Cardiac muscle cell (in vitro differentiated cells and primary cell): ENCODE measurements at regions not wholly inside any gene's neighbourhood (a gene's known extent, or its start where the extent isn't known, plus 50 kb on each side); places are given as distances from the start of the nearest gene placed in this dataset.

Experiments used
- DNase-seq, 2 donors: peaks; one replicate each; pipeline versions ENCODE4 v3.0.0 to v3.0.0-alpha.2; 2010 to 2017; ENCODE audit warnings: low read depth in 1 of 2, low spot score in 1 of 2
- H3K27ac ChIP-seq: fragments of 200-600 bp; sonication (generic); 2 replicates; pipeline ENCODE4 v1.5.1; 2016
- H3K27me3 ChIP-seq: fragments of 200-600 bp; sonication (generic); 2 replicates; pipeline ENCODE4 v1.6.0; 2016; ENCODE audit warnings: control low read depth
- H3K36me3 ChIP-seq: fragments of 200-600 bp; sonication (generic); 2 replicates; pipeline ENCODE4 v1.5.1; 2016; ENCODE audit warnings: control low read depth
- H3K4me1 ChIP-seq: fragments of 200-600 bp; sonication (generic); 2 replicates; pipeline ENCODE4 v1.8.1; 2017; ENCODE audit warnings: low read depth, mild to moderate bottlenecking, mixed run types
- H3K4me3 ChIP-seq: fragments of 200-600 bp; sonication (generic); 2 replicates; pipeline ENCODE4 v1.5.1; 2016; ENCODE audit warnings: mild to moderate bottlenecking
- H3K9me3 ChIP-seq: fragments of 200-600 bp; sonication (generic); 2 replicates; pipeline ENCODE4 v1.5.1; 2017; ENCODE audit warnings: low read depth, mild to moderate bottlenecking, control low read depth
- CTCF ChIP-seq: IDR thresholded peaks from 2 replicates; pipeline ENCODE4 v1.5.1; 2012; ENCODE audit warnings: low read depth, mild to moderate bottlenecking, low read length

GRCh38 chr5:116848954-116849581 is 274.4 kb upstream of the SEMA6A start:
- H3K27ac ChIP-seq, result no peak overlapping the region
- peak; percentile 3 to 32 for DNase-seq
- H3K27me3 ChIP-seq, result no peaks in the 10 kb centered on the region
- H3K9me3 ChIP-seq, result no peaks in the 10 kb centered on the region
- H3K4me1 ChIP-seq, result peaks cover 3% of the 10 kb centered on the region
- no peak for TF ChIP-seq CTCF
- H3K36me3 ChIP-seq, result no peaks in the 10 kb centered on the region
- no peak overlapping the region for H3K4me3 ChIP-seq

GRCh38 chr5:116847960-116848359 is 273.3 kb upstream of the SEMA6A start:
- Histone ChIP-seq H3K4me3 (no peak overlapping the region), H3K9me3 (no peaks in the 10 kb centered on the region), H3K36me3 (no peaks in the 10 kb centered on the region), H3K27me3 (no peaks in the 10 kb centered on the region), H3K27ac (no peak overlapping the region), H3K4me1 (peaks cover 3% of the 10 kb centered on the region)
- no peak for DNase-seq
- no peak for TF ChIP-seq CTCF

- Histone ChIP-seq H3K36me3 (no peaks in the 10 kb centered on the region), H3K27me3 (no peaks in the 10 kb centered on the region), H3K27ac (no peak overlapping the region), H3K4me1 (peaks cover under 1% of the 10 kb centered on the region), H3K4me3 (no peak overlapping the region), H3K9me3 (no peaks in the 10 kb centered on the region)
- TF ChIP-seq CTCF, result no peak
- no peak for DNase-seq
Observed at GRCh38 chr5:116844015-116844414, 269.4 kb upstream of the SEMA6A start.

- Histone ChIP-seq H3K36me3 (no peaks in the 10 kb centered on the region), H3K4me1 (no peaks in the 10 kb centered on the region)
- no peak for DNase-seq
Observed at GRCh38 chr5:116842514-116842961, 267.9 kb upstream of the SEMA6A start.

GRCh38 chr5:116841734-116842133 is 267.1 kb upstream of the SEMA6A start:
- no peaks in the 10 kb centered on the region for H3K9me3 ChIP-seq
- H3K4me1 ChIP-seq, result no peaks in the 10 kb centered on the region
- DNase-seq, result no peak
- H3K36me3 ChIP-seq, result no peaks in the 10 kb centered on the region
- no peak overlapping the region for H3K27ac ChIP-seq
- TF ChIP-seq CTCF, result no peak
- H3K4me3 ChIP-seq, result no peak overlapping the region
- no peaks in the 10 kb centered on the region for H3K27me3 ChIP-seq

More at GRCh38 chr5:116842514-116842961, 267.9 kb upstream of the SEMA6A start:
- no peak for TF ChIP-seq CTCF
- H3K27ac ChIP-seq, result no peak overlapping the region
- no peaks in the 10 kb centered on the region for H3K9me3 ChIP-seq
- H3K27me3 ChIP-seq, result no peaks in the 10 kb centered on the region
- no peak overlapping the region for H3K4me3 ChIP-seq
